ENCODE measurements at regions not wholly inside any gene's neighbourhood (a gene's known extent, or its start where the extent isn't known, plus 50 kb on each side); places are given as distances from the start of the nearest gene placed in this dataset.

DNA sequence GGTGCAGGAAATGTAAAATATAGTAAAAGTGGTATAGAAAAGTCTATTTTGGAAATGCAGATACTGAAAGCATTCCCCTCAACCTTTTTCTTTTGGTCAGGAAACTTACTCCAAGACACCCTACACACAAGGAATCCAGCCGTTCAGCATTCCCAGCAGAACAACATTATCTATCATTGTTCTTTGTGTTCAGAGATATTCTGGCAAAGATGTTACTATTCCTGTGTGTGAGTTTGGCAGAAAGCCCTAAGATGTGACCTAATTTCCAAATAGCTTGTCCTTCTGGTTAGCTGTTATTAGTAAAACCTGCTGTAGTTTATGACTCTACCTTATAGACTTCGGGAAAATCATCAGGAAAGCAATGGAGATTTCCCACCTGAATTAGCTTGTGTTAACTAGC lies 78.1 kb upstream of the PELI1 start:
- no peak for DNase-seq

DNA sequence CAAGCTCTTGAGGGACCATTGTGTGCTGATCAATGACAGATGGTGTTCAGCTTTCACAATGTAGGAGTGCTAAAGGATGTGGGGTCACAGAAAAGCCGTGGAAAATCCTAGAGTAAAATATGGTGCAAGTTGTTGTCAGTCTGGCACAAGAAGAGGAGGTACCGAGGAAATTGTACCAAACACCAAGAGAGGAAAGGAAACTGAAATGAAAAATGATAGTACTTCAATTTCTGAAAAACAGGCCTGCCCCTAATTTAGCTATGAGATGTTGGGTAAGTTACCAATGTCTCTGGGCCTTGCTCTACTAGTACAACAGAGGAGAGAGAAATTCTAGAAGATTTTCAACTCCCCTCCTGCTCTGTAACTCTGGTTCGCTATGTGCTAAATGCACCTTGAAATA lies 78.8 kb upstream of the PELI1 start:
- DNase-seq = no peak

DNA sequence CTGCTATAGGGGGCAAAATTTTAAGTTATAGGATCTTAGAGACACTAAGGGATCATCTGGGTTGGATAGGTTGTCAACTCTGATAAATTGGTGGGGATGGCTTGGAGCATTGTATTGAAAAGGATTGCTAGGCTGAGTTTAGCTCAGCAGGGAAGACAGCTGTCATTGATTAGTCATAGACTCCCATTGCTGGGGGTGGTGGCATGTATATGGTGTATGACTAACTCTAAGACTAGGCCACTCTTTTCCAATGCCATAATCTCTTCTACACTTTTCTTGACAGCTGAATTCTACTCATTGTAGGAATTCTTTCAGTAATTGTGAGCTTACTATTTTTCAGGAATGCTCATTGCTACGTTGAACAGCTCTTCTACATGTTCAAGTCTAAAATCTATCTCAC lies 81.3 kb upstream of the PELI1 start:
- no peak for DNase-seq

DNA sequence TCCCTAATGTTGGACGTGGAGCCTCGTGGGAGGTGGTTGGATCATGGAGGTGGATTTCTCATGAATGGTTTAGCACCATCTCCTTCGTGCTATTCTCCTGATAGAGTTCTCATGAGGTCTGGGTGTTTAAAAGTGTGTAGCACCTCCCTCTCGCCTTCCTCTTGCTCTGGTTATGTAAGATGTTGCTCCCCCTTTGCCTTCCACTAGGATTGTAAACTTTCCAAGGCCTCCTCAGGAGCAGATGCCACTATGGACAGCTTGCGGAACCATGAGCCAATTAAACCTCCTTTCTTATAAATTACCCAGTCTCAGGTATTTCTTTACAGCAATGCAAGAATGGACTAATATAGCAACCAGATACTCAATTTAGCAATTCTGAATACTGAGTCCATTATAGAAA lies 82.4 kb upstream of the PELI1 start:
- DNase-seq = no peak

- no peak for DNase-seq
Observed at GRCh38 chr2:64227603-64228125, 83.4 kb upstream of the PELI1 start.

- DNase-seq = peak; percentile 76 to 81
Observed at GRCh38 chr2:64228126-64228678, 84.0 kb upstream of the PELI1 start.

DNA sequence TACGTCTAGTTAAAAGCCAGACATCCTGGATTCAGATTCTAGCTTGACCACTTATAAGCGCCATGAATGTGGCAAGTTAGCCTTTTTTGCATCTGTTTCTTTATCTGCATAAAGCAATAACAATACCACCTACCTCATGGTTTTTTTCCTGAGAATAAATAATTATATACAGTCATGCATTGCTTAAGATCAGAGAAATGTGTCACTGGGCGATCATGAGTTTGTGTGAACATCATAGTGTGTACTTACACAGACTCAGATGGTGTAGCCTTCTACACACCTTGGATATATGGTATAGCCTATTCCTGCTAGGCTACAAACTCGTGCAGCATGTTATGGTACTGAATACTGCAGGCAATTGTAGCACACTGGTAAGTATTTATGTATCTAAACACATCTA lies 84.7 kb upstream of the PELI1 start:
- no peak for DNase-seq

DNA sequence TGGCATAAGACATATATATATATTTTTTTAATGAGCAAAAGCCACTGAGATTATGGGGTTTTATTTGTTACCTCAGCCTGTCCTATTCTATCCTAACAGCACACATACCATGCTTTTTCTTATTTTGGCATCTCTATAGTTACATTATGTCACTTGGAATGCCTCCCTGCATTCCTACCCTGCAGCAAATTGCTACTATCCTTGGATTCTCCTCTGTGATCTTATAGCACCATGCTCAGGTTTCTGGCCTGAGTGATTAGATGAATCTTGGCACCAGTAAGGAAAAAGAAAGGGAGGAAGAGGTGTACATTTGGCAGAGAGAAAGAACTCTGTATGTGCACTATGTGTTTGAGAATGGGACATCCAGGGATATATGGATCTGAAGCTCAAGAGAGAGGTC lies 86.3 kb upstream of the PELI1 start:
- DNase-seq = no peak

DNA sequence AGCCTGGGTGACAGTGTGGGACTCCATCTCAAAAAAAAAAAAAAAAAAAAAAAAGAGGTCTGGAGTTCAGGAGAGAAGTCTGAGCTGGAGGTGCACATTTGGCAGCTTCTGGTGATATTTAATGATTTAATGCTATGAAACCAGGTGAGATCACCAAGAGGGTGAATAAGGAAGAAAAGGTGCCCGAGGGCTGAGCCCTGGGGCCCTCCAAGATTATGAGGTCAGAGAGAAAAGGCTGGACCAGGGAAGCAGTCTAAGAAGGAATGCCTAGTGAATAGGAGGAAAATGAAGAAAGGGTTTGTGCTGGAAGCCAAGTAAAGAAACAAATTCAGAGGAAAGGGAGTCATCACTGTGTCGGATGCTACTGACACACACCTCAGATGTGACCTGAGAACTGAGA lies 88.0 kb upstream of the PELI1 start:
- DNase-seq = no peak

GRCh38 chr2:64233376-64233922 lies 89.2 kb upstream of the PELI1 start:
- DNase-seq = no peak

DNA sequence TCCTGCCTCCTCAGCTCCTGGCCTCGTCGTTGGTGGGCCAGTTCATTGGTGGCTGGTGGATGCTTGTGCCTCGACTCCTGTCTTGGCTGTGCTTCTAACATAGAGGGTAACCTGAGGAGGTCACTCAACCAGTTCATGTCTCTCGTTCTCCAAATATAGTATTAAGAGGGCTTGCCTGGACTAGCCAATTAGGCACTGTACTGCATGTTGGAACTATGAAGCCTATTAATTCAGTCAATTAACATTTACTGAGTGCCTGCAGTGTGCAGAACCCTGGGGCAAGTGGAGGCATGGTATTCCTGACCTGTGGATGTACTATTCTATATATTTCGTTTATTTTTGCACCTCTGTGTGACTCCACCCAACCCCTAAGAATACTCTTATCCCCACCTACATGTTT lies 89.9 kb upstream of the PELI1 start:
- DNase-seq = no peak

DNA sequence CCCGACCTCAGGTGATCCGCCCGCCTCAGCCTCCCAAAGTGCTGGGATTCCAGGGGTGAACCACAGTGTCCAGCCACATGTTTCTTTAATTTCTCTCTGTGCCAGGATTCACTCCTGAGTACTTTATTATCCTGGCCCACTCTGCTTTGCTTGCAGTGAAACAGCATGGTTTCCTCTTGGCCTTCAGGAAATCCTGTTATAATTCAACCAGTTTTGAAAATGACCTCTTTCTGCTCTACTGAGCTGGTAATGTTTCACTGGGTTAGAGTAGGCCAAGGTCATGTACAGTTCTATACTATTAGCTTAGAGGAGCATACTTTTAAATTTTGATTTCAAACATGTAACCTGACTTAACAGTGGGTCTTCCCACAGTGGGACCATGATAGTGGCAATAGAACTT lies 90.6 kb upstream of the PELI1 start:
- no peak for DNase-seq

DNA sequence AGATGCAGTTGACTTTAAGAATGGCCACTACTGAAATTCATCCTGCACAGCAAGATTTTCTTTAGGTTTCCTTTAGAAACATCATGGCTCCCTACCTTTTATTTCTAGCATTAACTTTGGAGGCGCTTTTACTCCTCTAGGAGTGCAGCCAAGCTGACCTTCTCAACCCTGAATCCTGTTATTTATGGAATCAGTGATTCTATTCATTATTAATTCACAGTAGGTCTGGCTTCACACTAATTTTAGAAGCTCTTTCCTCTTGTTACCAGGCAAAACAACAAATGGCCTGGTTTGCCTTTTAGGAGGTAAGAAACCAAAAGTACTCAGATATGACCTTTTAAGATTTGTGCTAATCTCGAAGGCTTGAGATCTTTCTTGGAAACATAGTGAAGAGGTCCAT lies 93.0 kb upstream of the PELI1 start:
- DNase-seq = no peak

DNA sequence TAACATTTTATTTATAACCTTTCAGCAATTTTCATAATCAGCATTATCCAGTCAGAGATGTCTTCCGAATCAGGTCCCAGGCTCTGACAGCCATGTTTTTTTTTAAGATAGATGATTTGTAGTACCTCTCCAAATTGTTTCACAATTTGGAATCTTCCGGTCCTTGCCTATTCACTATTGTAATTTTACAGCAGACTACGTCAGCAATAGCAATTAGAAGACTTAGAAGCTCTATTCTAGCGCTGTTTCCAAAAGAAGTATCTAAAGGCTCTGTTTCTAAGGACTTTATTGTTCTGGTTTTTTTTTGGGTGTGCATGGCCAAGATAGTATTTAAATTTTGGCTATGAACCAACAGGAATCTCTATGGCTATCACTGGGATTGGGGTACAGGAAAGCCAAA lies 94.6 kb upstream of the PELI1 start:
- DNase-seq = no peak

GRCh38 chr2:64243081-64244036 lies 99.1 kb upstream of the PELI1 start:
- DNase-seq = no peak

DNA sequence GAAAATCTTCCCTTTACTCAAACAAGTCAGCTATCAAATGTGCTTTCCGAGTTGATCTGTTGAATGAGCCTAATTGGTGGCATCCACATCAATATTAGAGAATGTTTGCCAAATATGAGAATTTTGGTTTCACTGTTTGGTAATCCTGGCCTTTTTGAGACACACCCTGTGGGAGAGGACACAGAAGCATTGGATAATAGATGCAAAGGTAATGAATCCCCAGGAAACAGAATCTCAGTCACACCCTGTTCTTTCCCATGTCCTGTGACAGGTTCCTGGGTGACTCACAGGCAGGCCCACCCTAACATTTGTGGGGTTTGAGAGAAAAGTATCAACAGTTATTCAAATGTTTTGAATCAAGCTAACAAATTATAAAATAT lies 99.8 kb upstream of the PELI1 start:
- no peak for DNase-seq

DNA sequence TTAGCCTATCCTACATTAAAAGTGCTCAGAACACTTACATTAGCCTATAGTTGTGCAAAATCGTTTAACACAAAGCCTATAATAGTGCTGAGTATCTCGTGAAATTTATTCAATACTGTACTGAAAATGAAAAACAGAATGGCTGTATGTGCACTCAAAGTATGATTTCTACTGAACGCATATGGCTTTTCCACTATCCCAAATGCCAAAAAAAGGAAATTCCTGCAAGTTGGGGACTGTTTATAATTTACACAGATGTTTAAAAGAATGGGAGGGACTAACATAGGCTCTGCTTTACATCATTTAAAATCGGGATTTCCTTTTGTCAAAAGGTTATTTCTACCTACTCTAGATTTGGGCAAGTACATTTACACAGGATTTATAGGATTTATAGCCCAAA lies 101.4 kb upstream of the PELI1 start:
- no peak for DNase-seq

DNA sequence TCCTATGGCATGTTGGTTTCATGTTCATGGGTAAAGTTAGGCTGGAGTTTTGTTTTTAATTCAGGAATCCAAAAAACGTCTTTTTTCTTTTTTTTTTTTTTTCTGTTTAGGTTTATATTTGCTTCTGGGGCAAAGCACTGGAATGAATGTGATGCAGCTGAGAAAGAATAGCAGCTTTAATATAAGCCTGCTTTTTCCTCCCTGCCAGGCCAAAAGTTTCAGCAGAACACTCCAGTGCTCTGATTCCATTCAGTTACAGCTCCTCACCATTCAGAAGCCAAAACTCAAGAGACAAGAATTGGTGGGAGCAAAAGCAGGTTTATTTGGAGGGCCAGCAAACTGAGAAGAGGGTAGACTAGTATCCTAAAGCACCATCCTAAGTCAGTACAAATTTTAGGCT lies 102.7 kb upstream of the PELI1 start:
- no peak for DNase-seq

DNA sequence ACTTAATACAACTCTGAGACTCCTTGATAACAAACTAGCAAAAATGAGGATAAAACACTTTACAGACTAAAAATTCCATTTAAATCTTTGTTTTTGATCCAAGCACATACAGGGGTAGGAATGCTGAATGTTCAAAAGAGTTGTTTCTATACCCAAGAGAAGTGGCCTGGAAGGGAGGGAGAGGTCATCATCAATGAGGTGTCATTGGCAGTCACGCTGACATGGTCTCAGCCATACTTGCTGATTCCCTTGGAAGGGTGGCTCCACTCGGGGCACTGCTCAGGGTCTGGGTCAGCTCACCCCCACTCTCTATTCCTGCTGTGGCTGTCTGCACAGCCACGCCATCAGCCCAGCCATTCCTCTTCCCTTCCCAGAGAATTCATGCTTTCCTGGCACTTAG lies 105.2 kb upstream of the PELI1 start:
- DNase-seq = no peak

GRCh38 chr2:64250063-64250462 lies 105.8 kb upstream of the PELI1 start:
- no peak for DNase-seq

DNA sequence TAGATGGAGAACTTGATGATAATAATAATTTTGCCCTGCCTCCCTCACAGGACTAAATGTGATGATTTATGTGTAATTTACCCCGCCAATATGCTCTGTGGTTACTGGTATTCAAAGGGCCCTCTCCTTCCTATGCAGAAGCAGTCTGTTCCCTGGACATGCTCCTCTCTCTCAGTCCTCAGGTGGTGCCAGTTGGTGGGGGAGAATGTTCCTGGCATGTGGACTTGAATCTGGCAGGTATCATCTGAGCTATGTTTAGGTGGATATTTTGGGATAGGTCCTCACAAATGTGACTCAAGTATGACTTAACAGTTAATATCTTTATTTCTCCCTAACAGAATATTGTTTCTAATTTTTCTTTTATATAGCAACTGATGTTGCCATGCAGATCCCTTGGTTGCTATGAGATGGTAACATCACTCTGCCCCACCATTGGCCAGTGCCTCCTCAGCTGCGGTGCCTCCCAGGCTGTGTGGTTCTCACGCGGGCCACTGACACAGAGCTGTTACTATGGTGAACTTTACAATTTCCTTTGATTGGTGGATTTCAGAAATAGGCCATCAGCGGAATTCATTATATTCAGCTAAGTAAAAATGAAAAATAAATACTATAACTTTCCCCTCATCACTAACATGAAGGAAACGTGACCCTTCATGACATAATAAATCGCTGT lies 106.7 kb upstream of the PELI1 start:
- DNase-seq = no peak

- DNase-seq = no peak
Observed at GRCh38 chr2:64251497-64252250, 107.5 kb upstream of the PELI1 start.
